ENCODE measurements at regions not wholly inside any gene's neighbourhood (a gene's known extent, or its start where the extent isn't known, plus 50 kb on each side); places are given as distances from the start of the nearest gene placed in this dataset.
"Not testable (repeated sequence)": the region's sequence is repeated elsewhere in the genome, so short reads cannot be mapped to it uniquely, and the experiment has no call there.

DNA sequence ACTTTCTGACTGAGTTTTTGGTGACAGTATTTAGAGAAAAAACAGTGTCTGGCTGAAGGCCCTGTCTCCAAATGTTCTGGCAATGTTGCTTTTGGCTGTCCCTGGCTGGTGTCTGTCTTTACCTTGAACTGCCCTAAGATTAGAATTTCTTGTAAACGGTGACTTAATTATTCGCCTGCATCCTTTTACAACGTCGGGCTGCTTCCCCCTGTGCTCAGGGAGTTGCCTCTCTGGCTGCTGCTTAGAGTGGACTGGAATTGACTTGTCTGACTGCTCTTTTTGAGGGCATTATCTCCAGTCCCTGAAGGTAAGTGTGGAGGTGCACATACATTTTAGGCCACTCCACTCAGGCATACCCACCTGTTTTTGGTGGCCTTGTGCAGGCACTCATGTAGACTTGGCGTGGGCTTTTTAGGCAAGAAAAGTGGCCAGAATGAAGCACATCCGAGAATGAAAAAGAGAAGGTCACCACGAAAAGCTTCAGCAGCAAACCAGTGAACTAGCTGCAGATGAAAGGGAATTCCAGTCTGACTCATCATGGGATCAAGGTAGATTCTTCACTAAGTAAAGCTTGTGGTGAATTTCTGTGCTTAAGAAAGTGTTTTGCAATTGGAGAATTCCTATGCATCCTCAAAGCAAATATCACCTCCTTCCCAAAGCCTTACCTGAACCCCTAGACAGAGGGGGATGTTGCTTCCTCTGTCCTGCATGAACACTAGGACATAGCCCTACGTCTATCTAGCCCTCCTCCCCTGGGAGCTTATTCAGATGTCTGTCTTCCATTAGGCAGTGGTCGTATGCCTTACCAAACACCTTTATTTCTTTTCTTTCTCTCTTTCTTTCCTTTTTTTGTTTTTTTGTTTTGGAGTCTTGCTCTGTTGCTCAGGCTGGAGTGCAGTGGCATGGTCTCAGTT lies 230.3 kb upstream of the TRIB2 start:
- Histone ChIP-seq H3K9me3 (ENCODE audit: low read depth) (no peaks in the 10 kb centered on the region), H3K4me3 (no peak overlapping the region), H3K36me3 (no peaks in the 10 kb centered on the region), H3K27ac (no peak overlapping the region), H3K27me3 (no peaks in the 10 kb centered on the region), H3K4me1 (ENCODE audit: low read depth) (no peaks in the 10 kb centered on the region)
- TF ChIP-seq, protein P1, sequence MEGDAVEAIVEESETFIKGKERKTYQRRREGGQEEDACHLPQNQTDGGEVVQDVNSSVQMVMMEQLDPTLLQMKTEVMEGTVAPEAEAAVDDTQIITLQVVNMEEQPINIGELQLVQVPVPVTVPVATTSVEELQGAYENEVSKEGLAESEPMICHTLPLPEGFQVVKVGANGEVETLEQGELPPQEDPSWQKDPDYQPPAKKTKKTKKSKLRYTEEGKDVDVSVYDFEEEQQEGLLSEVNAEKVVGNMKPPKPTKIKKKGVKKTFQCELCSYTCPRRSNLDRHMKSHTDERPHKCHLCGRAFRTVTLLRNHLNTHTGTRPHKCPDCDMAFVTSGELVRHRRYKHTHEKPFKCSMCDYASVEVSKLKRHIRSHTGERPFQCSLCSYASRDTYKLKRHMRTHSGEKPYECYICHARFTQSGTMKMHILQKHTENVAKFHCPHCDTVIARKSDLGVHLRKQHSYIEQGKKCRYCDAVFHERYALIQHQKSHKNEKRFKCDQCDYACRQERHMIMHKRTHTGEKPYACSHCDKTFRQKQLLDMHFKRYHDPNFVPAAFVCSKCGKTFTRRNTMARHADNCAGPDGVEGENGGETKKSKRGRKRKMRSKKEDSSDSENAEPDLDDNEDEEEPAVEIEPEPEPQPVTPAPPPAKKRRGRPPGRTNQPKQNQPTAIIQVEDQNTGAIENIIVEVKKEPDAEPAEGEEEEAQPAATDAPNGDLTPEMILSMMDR (IDR thresholded peaks at IDR 0.05; ENCODE audit: low read depth, low read length), result no peak
- no peak for DNase-seq (ENCODE audit: low read depth in 1 of 2, low spot score in 1 of 2)

DNA sequence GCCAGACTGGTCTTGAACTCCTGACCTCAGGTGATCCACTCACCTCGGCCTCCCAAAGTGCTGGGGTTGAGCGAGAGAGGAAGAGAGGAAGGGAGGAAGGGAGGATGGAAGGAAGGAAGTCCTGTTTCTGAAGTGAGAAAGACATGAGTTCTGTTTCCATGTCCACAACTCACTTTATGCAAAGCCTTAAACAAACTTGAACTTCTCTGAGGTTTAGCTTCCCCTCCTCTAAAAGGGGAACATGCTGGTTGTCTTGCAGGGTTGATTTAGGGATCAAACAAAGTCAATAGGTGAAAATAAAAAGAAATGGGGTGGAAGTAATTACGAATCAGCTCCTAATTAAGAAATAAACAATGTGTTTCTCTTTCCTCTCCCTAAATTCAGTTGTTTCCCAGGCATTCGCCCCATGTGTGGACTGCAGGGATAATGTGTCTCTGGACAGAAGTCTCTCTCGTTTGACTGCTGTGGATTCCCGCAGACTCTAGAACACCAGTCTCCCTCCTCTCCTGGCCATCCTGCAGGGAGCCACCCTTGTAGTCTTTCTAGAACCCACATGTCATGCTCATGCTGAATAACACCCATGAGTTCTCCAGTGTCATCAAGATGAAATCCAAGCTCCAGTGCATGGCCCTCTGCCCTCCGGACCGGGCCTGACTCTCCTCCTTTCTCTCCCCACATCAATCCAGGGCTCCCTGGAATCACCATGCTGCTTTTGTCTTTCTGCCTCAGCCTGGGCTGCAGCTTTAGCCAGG lies 229.3 kb upstream of the TRIB2 start:
- Histone ChIP-seq H3K4me1 (ENCODE audit: low read depth) (no peaks in the 10 kb centered on the region), H3K27ac (no peak overlapping the region), H3K9me3 (ENCODE audit: low read depth) (no peaks in the 10 kb centered on the region), H3K36me3 (no peaks in the 10 kb centered on the region), H3K4me3 (no peak overlapping the region), H3K27me3 (no peaks in the 10 kb centered on the region)
- no peak for DNase-seq (ENCODE audit: low read depth in 1 of 2, low spot score in 1 of 2)
- TF ChIP-seq, protein P1 (IDR thresholded peaks at IDR 0.05; ENCODE audit: low read depth, low read length), result no peak

DNA sequence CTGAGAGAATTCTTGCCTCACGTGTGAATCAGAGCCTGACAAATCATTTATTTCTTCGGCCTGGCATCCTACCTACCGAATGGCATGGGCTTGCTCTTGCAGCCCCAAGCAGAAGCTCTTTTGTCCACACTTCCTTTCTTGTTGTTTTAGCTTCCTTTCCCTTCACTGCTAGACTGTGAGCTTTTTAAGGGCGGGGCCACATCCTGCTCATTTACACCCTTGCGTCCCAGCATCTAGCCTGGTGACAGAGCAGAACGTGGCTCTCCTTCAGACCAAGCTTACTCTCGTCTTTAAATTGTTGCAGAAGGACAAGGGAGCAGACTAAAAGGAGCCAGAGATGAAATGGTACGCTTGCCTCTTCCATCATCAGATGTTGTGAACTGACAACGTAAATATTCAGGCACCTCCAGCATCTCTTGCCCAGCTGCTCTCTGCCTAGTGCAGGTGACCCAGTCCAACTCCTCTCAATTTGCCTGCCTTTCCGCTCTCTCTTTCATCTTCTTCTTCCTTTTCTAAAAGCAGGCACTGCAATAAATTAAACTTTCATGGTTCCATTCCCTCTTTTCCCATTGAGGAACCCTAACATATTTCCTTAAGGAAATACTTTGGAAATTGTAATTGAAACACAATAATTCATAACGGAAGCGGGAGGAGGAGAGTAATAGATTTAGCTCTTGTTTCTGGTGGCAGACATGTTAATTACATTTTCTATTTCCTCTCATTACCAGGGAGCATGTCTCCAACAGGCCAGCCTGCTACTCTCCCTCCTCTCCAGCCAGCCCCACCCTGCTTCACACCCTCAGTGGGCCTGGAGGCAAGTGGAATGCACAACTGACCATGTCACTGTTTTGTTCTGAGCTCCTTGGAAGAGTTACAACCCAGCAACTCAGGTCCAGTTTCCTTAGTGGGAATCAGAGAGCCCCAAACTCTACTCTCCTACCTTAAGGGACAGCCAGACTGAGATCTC lies 228.1 kb upstream of the TRIB2 start:
- H3K9me3 ChIP-seq (ENCODE audit: low read depth), result no peaks in the 10 kb centered on the region
- TF ChIP-seq, protein P1 (IDR thresholded peaks at IDR 0.05; ENCODE audit: low read depth, low read length), result no peak
- no peak overlapping the region for H3K27ac ChIP-seq
- H3K4me3 ChIP-seq, result no peak overlapping the region
- no peak for DNase-seq (ENCODE audit: low read depth in 1 of 2, low spot score in 1 of 2)
- H3K4me1 ChIP-seq (ENCODE audit: low read depth), result peaks cover 8% of the 10 kb centered on the region
- no peaks in the 10 kb centered on the region for H3K27me3 ChIP-seq
- H3K36me3 ChIP-seq, result no peaks in the 10 kb centered on the region

DNA sequence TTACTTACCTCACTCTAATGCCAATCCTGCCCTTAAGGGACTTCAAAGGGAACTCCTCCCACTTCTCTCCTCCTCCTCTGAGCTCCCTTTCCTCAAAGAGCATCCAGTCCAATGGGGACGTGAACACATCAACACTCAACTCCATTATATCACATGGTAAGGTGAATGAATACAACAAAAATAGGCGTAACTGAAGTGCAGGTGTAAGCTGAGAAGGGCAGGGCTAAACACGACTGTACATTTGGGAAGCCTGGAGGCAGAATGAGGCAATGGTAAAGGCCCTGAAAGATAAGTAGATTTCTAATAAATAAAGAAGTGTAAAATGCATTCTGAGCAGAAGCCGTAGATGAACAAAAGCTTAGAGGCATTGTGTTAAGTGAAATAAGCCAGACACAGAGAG lies 226.1 kb upstream of the TRIB2 start:
- Histone ChIP-seq H3K27me3 (no peaks in the 10 kb centered on the region), H3K27ac (no peak overlapping the region), H3K4me1 (ENCODE audit: low read depth) (peaks cover 11% of the 10 kb centered on the region), H3K36me3 (no peaks in the 10 kb centered on the region), H3K9me3 (ENCODE audit: low read depth) (no peaks in the 10 kb centered on the region), H3K4me3 (no peak overlapping the region)
- TF ChIP-seq, protein P1 (IDR thresholded peaks at IDR 0.05; ENCODE audit: low read depth, low read length), result no peak
- DNase-seq (ENCODE audit: low read depth in 1 of 2, low spot score in 1 of 2), result no peak

DNA sequence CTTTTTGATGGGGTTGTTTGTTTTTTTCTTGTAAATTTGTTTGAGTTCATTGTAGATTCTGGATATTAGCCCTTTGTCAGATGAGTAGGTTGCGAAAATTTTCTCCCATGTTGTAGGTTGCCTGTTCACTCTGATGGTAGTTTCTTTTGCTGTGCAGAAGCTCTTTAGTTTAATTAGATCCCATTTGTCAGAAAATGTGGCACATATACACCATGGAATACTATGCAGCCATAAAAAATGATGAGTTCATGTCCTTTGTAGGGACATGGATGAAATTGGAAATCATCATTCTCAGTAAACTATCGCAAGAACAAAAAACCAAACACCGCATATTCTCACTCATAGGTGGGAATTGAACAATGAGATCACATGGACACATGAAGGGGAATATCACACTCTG lies 224.4 kb upstream of the TRIB2 start:
- not testable (repeated sequence) for H3K27ac ChIP-seq; DNase-seq (ENCODE audit: low read depth in 1 of 2, low spot score in 1 of 2); H3K4me3 ChIP-seq; H3K27me3 ChIP-seq; H3K36me3 ChIP-seq; H3K9me3 ChIP-seq (ENCODE audit: low read depth)
- peaks cover 11% of the 10 kb centered on the region for H3K4me1 ChIP-seq (ENCODE audit: low read depth)

All from cardiac muscle cell (in vitro differentiated cells and primary cell).